ENCODE measurements at regions not wholly inside any gene's neighbourhood (a gene's known extent, or its start where the extent isn't known, plus 50 kb on each side); places are given as distances from the start of the nearest gene placed in this dataset.

DNA sequence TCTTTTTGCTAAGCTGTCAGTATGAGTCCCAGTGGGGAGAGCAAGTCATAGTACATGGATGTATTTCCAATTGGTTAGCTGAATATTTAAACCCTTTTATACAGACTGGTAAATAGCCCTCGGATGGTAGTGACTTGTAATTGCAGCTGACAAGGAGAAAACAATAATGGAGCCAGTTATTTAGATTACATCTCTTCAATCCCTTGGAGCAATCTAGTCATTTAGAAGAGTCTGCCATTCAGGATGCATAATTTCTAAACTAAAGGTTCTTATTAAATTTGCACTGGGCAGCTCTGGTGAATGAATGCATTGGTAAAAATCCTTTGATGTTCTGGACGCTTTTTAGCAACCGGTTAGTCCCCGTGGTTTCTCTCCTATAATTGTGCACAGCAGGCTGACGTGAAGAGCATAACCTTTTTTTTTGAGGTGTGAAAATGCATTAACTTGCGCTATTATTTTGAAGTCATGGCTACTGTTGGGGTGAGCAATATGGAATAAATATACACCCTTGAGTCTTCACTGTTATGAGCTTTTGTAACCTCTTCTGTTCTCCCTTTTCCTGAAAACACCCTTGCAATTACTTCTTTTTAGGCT is 158.6 kb upstream of the CD180 start:
- no peaks in the 10 kb centered on the region for H3K36me3 Mint-ChIP-seq (ENCODE audit: low read depth)
- peaks cover 27% of the 10 kb centered on the region for H3K27me3 Mint-ChIP-seq (ENCODE audit: low read depth)
- no peaks in the 10 kb centered on the region for H3K9me3 Mint-ChIP-seq
- H3K4me1 Mint-ChIP-seq (ENCODE audit: low read depth), result peaks cover 11% of the 10 kb centered on the region
- intact Hi-C loops (cut with micrococcal nuclease), result no loop called here
- no peak overlapping the region for H3K4me3 Mint-ChIP-seq (ENCODE audit: low read depth)
- H3K27ac Mint-ChIP-seq, result no peak overlapping the region
- DNase-seq (ENCODE audit: low spot score), result no peak

DNA sequence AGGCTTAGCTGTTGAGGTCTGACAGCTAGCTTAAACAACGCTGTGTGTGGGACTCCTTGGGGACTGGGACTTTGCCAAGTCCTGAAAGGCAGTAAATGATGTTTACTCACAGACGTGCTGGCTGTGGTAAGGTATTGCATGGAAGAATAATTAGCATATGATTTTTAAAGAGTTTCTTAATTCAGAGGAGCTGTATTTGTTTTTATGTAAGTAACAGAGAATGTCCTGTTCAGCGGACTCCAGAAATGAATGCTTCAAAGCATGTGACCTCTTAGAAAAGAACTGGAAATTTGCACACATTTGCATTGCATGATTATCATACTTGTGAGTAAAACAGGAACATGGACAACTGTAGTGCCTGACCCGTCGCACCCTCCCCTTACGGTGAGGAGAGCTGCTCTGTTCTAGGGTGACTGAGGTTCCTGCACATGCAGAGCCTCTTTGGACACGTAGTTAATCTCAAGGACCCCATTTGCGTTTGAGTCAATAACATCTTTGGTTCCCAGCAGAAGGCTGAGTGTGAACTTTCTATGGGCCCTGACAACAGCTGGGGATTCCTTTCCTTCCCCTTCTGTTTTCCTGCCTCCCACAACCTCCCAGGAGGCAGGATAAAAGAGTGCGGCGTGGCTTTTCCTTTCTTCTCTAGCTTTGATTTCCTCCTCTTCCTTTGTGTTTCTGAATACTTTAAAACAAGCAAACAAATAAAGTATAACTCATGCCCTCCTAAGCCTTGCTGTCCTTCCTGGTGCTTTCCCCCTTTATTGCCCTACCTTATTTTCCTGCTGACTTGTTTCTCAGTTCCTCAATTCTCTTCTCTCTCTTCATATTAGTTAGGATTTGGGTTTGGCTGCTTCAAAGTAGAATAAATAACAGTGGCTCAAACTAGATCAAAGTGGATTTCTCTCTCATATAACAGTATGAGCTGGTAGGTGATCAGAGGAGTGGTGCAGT is 157.2 kb upstream of the CD180 start:
- Mint-ChIP-seq H3K4me3 (ENCODE audit: low read depth) (no peak overlapping the region), H3K9me3 (no peaks in the 10 kb centered on the region), H3K27me3 (ENCODE audit: low read depth) (peaks cover 26% of the 10 kb centered on the region), H3K27ac (no peak overlapping the region), H3K4me1 (ENCODE audit: low read depth) (peaks cover 8% of the 10 kb centered on the region), H3K36me3 (ENCODE audit: low read depth) (no peaks in the 10 kb centered on the region)
- DNase-seq (ENCODE audit: low spot score), result no peak
- intact Hi-C loops (cut with micrococcal nuclease), result no loop called here

- no peak for DNase-seq (ENCODE audit: low spot score)
- H3K27me3 Mint-ChIP-seq (ENCODE audit: low read depth), result peaks cover 17% of the 10 kb centered on the region
- intact Hi-C loops (cut with micrococcal nuclease), result no loop called here
Measured at GRCh38 chr5:67350618-67351201, 154.1 kb upstream of the CD180 start.

DNA sequence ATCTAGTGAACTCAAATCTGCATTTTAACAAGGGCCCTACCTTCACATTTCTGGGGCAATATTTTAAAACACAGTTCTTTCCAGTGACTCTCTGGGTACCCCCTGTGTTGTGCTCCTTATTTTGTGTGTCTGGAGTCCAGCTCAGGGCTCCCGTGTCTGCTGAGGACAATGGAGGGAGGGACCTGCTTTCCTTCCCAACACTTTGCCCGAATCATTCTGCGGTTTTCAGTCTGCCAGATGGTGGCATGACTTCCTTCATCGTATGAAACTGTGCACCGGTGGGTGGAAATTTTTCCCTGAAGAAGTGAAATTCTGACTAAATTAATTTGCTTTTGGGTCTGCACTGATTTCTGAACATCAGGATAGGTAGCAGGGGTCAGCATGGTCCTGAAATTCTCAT is 153.6 kb upstream of the CD180 start:
- peaks cover 17% of the 10 kb centered on the region for H3K27me3 Mint-ChIP-seq (ENCODE audit: low read depth)
- H3K4me3 Mint-ChIP-seq (ENCODE audit: low read depth), result peak overlapping the region; percentile 24

More at GRCh38 chr5:67350618-67351201, 154.1 kb upstream of the CD180 start:
- Mint-ChIP-seq H3K36me3 (ENCODE audit: low read depth) (no peaks in the 10 kb centered on the region), H3K4me1 (ENCODE audit: low read depth) (peaks cover 8% of the 10 kb centered on the region), H3K9me3 (no peaks in the 10 kb centered on the region), H3K4me3 (ENCODE audit: low read depth) (peak overlapping the region; percentile 24), H3K27ac (no peak overlapping the region)

DNA sequence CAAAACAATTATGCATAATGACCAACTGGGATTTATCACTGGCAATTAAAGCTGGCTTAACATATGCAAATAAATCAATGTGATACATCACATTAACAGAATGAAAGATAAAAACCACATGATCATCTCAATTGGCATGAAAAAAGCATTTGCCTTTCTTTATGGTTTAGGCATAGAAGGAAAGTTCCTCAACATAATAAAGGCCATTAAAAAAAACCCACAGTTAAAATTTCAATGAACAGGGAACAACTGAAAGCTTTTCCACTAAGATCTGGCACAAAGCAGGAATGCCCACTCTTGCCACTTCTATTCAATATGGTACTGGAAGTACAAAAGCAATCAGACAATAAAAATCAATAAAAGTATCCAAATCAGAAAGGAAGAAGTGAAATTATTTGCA is 151.2 kb upstream of the CD180 start:
- no peak overlapping the region for H3K27ac Mint-ChIP-seq
- no peaks in the 10 kb centered on the region for H3K36me3 Mint-ChIP-seq (ENCODE audit: low read depth)
- H3K4me3 Mint-ChIP-seq (ENCODE audit: low read depth), result no peak overlapping the region
- no peak for DNase-seq (ENCODE audit: low spot score)
- H3K4me1 Mint-ChIP-seq (ENCODE audit: low read depth), result peaks cover 8% of the 10 kb centered on the region
- H3K27me3 Mint-ChIP-seq (ENCODE audit: low read depth), result peaks cover 10% of the 10 kb centered on the region
- H3K9me3 Mint-ChIP-seq, result peaks cover 4% of the 10 kb centered on the region
- intact Hi-C loops (cut with micrococcal nuclease), result no loop called here

More for the DNA sequence above, 153.6 kb upstream of the CD180 start:
- intact Hi-C loops (cut with micrococcal nuclease), result no loop called here
- H3K9me3 Mint-ChIP-seq, result no peaks in the 10 kb centered on the region
- H3K4me1 Mint-ChIP-seq (ENCODE audit: low read depth), result peaks cover 8% of the 10 kb centered on the region
- H3K36me3 Mint-ChIP-seq (ENCODE audit: low read depth), result no peaks in the 10 kb centered on the region
- DNase-seq (ENCODE audit: low spot score), result no peak
- no peak overlapping the region for H3K27ac Mint-ChIP-seq

DNA sequence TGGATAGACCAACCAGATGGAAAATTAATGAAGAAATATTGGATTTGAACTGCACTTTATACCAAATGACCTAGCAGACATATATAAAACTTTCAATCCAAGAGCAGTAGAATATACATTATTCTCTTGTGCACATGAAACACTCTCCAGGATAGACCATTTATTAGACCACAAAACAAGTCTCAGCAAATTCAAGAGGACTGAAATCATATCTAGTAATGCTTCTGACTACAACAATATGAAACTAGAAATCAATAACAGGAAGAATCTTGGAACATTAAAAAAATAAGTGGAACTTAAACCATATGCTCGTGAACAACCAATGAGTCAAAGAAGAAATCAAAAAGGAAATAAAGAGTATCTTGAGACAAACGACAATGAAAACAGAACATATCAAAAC is 150.0 kb upstream of the CD180 start:
- no peak for DNase-seq (ENCODE audit: low spot score)
- intact Hi-C loops (cut with micrococcal nuclease), result no loop called here
- H3K9me3 Mint-ChIP-seq, result peaks cover 4% of the 10 kb centered on the region
- H3K4me1 Mint-ChIP-seq (ENCODE audit: low read depth), result peaks cover 8% of the 10 kb centered on the region
- no peak overlapping the region for H3K27ac Mint-ChIP-seq
- no peaks in the 10 kb centered on the region for H3K36me3 Mint-ChIP-seq (ENCODE audit: low read depth)
- H3K27me3 Mint-ChIP-seq (ENCODE audit: low read depth), result peaks cover 5% of the 10 kb centered on the region
- no peak overlapping the region for H3K4me3 Mint-ChIP-seq (ENCODE audit: low read depth)

GRCh38 chr5:67344870-67345269 is 148.3 kb upstream of the CD180 start:
- no peak for DNase-seq (ENCODE audit: low spot score)
- H3K9me3 Mint-ChIP-seq, result peaks cover 4% of the 10 kb centered on the region
- H3K36me3 Mint-ChIP-seq (ENCODE audit: low read depth), result no peaks in the 10 kb centered on the region
- no peak overlapping the region for H3K4me3 Mint-ChIP-seq (ENCODE audit: low read depth)
- no peak overlapping the region for H3K27ac Mint-ChIP-seq
- intact Hi-C loops (cut with micrococcal nuclease), result no loop called here
- H3K27me3 Mint-ChIP-seq (ENCODE audit: low read depth), result peaks cover 4% of the 10 kb centered on the region
- no peaks in the 10 kb centered on the region for H3K4me1 Mint-ChIP-seq (ENCODE audit: low read depth)

- no peaks in the 10 kb centered on the region for H3K36me3 Mint-ChIP-seq (ENCODE audit: low read depth)
- intact Hi-C loops (cut with micrococcal nuclease), result no loop called here
- peaks cover 4% of the 10 kb centered on the region for H3K9me3 Mint-ChIP-seq
- no peak overlapping the region for H3K27ac Mint-ChIP-seq
- no peak overlapping the region for H3K4me3 Mint-ChIP-seq (ENCODE audit: low read depth)
- peaks cover 7% of the 10 kb centered on the region for H3K27me3 Mint-ChIP-seq (ENCODE audit: low read depth)
- no peak for DNase-seq (ENCODE audit: low spot score)
- H3K4me1 Mint-ChIP-seq (ENCODE audit: low read depth), result no peaks in the 10 kb centered on the region
Measured at GRCh38 chr5:67343835-67344234, 147.2 kb upstream of the CD180 start.

DNA sequence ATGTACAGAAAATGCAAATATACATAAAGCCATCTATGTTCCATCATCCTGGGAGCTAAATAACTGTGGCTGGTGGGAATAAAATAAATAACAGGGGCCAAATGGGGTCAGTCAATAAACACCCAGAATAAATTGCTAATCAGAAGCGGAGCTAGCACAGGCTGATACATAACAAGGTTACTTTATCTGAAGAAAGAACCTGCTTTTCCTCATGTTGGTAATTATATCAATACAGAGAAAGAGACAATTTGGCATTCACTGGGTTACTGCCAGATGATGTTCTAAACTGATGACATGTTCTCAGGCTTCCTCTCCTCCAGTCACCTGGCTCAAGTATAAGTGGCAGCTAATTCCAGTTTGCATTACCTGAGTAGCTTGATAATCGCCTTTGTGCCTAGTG is 144.9 kb upstream of the CD180 start:
- no peaks in the 10 kb centered on the region for H3K36me3 Mint-ChIP-seq (ENCODE audit: low read depth)
- H3K4me1 Mint-ChIP-seq (ENCODE audit: low read depth), result no peaks in the 10 kb centered on the region
- peaks cover 4% of the 10 kb centered on the region for H3K9me3 Mint-ChIP-seq
- no peak overlapping the region for H3K4me3 Mint-ChIP-seq (ENCODE audit: low read depth)
- DNase-seq (ENCODE audit: low spot score), result no peak
- peaks cover 4% of the 10 kb centered on the region for H3K27me3 Mint-ChIP-seq (ENCODE audit: low read depth)
- intact Hi-C loops (cut with micrococcal nuclease), result no loop called here
- H3K27ac Mint-ChIP-seq, result no peak overlapping the region

- intact Hi-C loops (cut with micrococcal nuclease), result no loop called here
- H3K27me3 Mint-ChIP-seq (ENCODE audit: low read depth), result peaks cover 11% of the 10 kb centered on the region
- DNase-seq (ENCODE audit: low spot score), result no peak
- H3K27ac Mint-ChIP-seq, result no peak overlapping the region
- peaks cover under 1% of the 10 kb centered on the region for H3K9me3 Mint-ChIP-seq
- no peak overlapping the region for H3K4me3 Mint-ChIP-seq (ENCODE audit: low read depth)
- no peaks in the 10 kb centered on the region for H3K4me1 Mint-ChIP-seq (ENCODE audit: low read depth)
- no peaks in the 10 kb centered on the region for H3K36me3 Mint-ChIP-seq (ENCODE audit: low read depth)
Measured at GRCh38 chr5:67339219-67339767, 142.7 kb upstream of the CD180 start.

GRCh38 chr5:67338421-67338820 is 141.8 kb upstream of the CD180 start:
- no peaks in the 10 kb centered on the region for H3K4me1 Mint-ChIP-seq (ENCODE audit: low read depth)
- H3K4me3 Mint-ChIP-seq (ENCODE audit: low read depth), result no peak overlapping the region
- intact Hi-C loops (cut with micrococcal nuclease), result no loop called here
- H3K9me3 Mint-ChIP-seq, result no peaks in the 10 kb centered on the region
- peaks cover 11% of the 10 kb centered on the region for H3K27me3 Mint-ChIP-seq (ENCODE audit: low read depth)
- no peak for DNase-seq (ENCODE audit: low spot score)
- no peak overlapping the region for H3K27ac Mint-ChIP-seq
- no peaks in the 10 kb centered on the region for H3K36me3 Mint-ChIP-seq (ENCODE audit: low read depth)

DNA sequence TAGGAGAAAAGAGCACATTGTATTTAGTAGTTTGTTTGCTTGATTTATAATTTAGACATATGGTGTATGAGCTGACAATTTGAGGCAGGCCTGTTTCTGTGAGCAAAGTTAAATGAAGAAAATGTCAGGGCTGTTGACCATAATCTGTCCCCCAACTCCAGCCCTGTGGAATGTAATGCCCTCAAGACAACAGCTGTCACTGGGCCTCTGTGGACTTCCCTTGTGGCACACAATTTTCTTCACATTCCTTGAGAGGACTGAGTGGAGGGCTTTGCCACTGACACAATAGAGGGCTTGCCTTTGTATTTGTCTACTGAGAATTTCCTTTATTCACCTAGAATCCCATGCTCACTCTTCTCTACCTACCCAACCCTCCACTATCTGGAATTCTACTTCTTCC is 141.2 kb upstream of the CD180 start:
- intact Hi-C loops (cut with micrococcal nuclease), result no loop called here
- no peak overlapping the region for H3K4me3 Mint-ChIP-seq (ENCODE audit: low read depth)
- H3K36me3 Mint-ChIP-seq (ENCODE audit: low read depth), result no peaks in the 10 kb centered on the region
- no peak overlapping the region for H3K27ac Mint-ChIP-seq
- H3K9me3 Mint-ChIP-seq, result no peaks in the 10 kb centered on the region
- no peak for DNase-seq (ENCODE audit: low spot score)
- H3K27me3 Mint-ChIP-seq (ENCODE audit: low read depth), result peaks cover 11% of the 10 kb centered on the region
- no peaks in the 10 kb centered on the region for H3K4me1 Mint-ChIP-seq (ENCODE audit: low read depth)

DNA sequence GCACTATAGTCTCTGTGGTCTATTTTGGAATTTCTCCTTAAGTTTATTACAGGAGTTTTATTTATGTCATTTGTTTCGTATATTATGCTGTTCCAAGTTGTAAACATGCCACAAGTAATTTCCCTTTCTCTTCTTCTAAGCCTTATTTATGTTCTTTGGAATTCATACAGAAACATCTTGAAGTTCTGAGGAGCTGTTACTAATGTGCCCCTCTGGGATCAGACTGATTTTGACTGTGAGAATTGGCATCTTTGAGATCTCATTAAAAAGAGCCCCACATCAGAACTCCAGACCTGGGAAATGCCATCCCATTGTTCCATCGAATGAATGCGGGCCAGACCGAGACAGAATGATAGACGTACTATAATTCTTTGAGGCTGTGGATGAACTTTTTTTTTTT is 138.8 kb upstream of the CD180 start:
- Mint-ChIP-seq H3K4me1 (ENCODE audit: low read depth) (no peaks in the 10 kb centered on the region), H3K27me3 (ENCODE audit: low read depth) (peaks cover 16% of the 10 kb centered on the region), H3K9me3 (no peaks in the 10 kb centered on the region), H3K36me3 (ENCODE audit: low read depth) (no peaks in the 10 kb centered on the region), H3K27ac (no peak overlapping the region), H3K4me3 (ENCODE audit: low read depth) (no peak overlapping the region)
- DNase-seq (ENCODE audit: low spot score), result no peak
- intact Hi-C loops (cut with micrococcal nuclease), result no loop called here
